Vagina (tissue), 2 donors: ENCODE measurements at regions not wholly inside any gene's neighbourhood (a gene's known extent, or its start where the extent isn't known, plus 50 kb on each side); places are given as distances from the start of the nearest gene placed in this dataset.

Experiments used
- POLR2A ChIP-seq, 2 donors: fragments of 450-650 bp; IDR thresholded peaks; one replicate each; pipeline ENCODE4 v1.6.1; 2017; ENCODE audit warnings: antibody characterized with exemption in 2 of 2, mild to moderate bottlenecking in 2 of 2, moderate library complexity in 2 of 2
- POLR2AphosphoS5 ChIP-seq, 2 donors: sonication (generic); formaldehyde crosslinking; IDR thresholded peaks; one replicate each; pipeline ENCODE4 v1.9.0; 2017; ENCODE audit warnings: antibody characterized with exemption in 2 of 2, mild to moderate bottlenecking in 2 of 2, low read depth in 1 of 2; ENCODE audit not compliant: insufficient read depth in 1 of 2
- TF ChIP-seq, protein P1 (sequence below), 3 experiments: fragments of 450-650 bp in 2 of 3; fragments of 200-600 bp in 1 of 3; sonication (generic) in 1 of 3; IDR thresholded peaks; one replicate each; pipeline ENCODE4 v1.5.1; 2017 to 2019; ENCODE audit warnings: antibody characterized with exemption in 3 of 3, mild to moderate bottlenecking in 2 of 3, moderate library complexity in 2 of 3

GRCh38 chr15:68871507-68871906 lies 50.8 kb upstream of the ANP32A start:
- TF ChIP-seq, protein P1, sequence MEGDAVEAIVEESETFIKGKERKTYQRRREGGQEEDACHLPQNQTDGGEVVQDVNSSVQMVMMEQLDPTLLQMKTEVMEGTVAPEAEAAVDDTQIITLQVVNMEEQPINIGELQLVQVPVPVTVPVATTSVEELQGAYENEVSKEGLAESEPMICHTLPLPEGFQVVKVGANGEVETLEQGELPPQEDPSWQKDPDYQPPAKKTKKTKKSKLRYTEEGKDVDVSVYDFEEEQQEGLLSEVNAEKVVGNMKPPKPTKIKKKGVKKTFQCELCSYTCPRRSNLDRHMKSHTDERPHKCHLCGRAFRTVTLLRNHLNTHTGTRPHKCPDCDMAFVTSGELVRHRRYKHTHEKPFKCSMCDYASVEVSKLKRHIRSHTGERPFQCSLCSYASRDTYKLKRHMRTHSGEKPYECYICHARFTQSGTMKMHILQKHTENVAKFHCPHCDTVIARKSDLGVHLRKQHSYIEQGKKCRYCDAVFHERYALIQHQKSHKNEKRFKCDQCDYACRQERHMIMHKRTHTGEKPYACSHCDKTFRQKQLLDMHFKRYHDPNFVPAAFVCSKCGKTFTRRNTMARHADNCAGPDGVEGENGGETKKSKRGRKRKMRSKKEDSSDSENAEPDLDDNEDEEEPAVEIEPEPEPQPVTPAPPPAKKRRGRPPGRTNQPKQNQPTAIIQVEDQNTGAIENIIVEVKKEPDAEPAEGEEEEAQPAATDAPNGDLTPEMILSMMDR (IDR thresholded peaks at IDR 0.05): no peak
- TF ChIP-seq POLR2AphosphoS5 (IDR thresholded peaks at IDR 0.05; ENCODE audit: insufficient read depth in 1 of 2, low read depth in 1 of 2) (no peak), POLR2A (IDR thresholded peaks at IDR 0.05) (no peak)
